NT2/D1 (cell line): ENCODE measurements at regions not wholly inside any gene's neighbourhood (a gene's known extent, or its start where the extent isn't known, plus 50 kb on each side); places are given as distances from the start of the nearest gene placed in this dataset.

Experiments
- SUZ12 ChIP-seq: IDR thresholded peaks from 2 replicates; pipeline ENCODE4 v1.6.1; 2011; ENCODE audit not compliant: insufficient read length, insufficient read depth; ENCODE audit errors: extremely low read depth
- YY1 ChIP-seq: IDR thresholded peaks from 2 replicates; pipeline ENCODE4 v1.6.1; 2011; ENCODE audit not compliant: insufficient read length, insufficient read depth
- ZNF274 ChIP-seq: IDR thresholded peaks from 2 replicates; pipeline ENCODE4 v1.6.1; 2011; ENCODE audit warnings: mild to moderate bottlenecking, low read depth, low read length

DNA sequence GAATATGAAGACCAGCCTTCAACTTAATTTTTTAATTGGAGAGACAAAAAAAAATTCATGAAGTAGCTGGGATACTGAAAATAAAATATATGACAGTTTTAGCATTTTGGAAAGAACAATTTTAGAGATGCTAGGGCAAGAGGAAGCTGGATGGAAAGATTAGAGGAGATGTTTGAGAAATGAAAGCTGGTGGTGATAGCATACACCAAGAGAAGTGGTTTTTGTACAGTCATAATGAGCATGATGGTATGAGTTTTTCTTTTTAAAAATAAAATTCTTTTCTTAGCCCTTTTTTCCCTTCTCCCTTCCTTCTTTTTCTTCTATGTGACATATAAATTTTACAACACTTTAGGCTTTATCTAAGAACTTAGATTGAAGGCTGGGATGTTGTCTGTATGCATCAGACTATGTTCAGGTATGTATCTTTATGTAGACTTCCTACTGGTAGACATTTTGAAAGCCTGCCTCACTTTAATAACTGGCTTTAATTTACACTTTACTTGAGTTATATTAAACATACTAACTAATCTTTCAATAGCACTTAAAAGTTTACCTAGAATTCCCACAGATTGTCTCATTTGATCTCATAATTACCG lies 522.5 kb downstream of the TLE4 start:
- TF ChIP-seq ZNF274 (no peak), YY1 (no peak), SUZ12 (no peak)
